BLaER1 (cell line): ENCODE measurements at regions not wholly inside any gene's neighbourhood (a gene's known extent, or its start where the extent isn't known, plus 50 kb on each side); places are given as distances from the start of the nearest gene placed in this dataset.

Experiments
- H3K27ac ChIP-seq: shearing (Covaris generic); formaldehyde crosslinking; 2 replicates; pipeline ENCODE4 v1.8.1; 2022
- H3K27me3 ChIP-seq: shearing (Covaris generic); formaldehyde crosslinking; 2 replicates; pipeline ENCODE4 v1.8.1; 2022
- H3K36me3 ChIP-seq: shearing (Covaris generic); formaldehyde crosslinking; 2 replicates; pipeline ENCODE4 v1.8.1; 2022
- H3K4me1 ChIP-seq: shearing (Covaris generic); formaldehyde crosslinking; 2 replicates; pipeline ENCODE4 v1.8.1; 2022
- H3K4me2 ChIP-seq: shearing (Covaris generic); formaldehyde crosslinking; 2 replicates; pipeline ENCODE4 v1.8.1; 2022
- H3K4me3 ChIP-seq: shearing (Covaris generic); formaldehyde crosslinking; 2 replicates; pipeline ENCODE4 v1.8.1; 2022
- H3K9ac ChIP-seq: shearing (Covaris generic); formaldehyde crosslinking; 2 replicates; pipeline ENCODE4 v1.8.1; 2022
- H3K9me3 ChIP-seq: shearing (Covaris generic); formaldehyde crosslinking; 2 replicates; pipeline ENCODE4 v1.8.1; 2022
- H4K20me1 ChIP-seq: shearing (Covaris generic); formaldehyde crosslinking; 2 replicates; pipeline ENCODE4 v1.8.1; 2022
- Cebpa-rat ChIP-seq: shearing (Covaris generic); IDR thresholded peaks from 2 replicates; pipeline ENCODE4 v1.8.1; 2022

GRCh38 chr18:44258576-44258975 is 422.1 kb upstream of the SETBP1 start:
- no peaks in the 10 kb centered on the region for H3K27me3 ChIP-seq
- TF ChIP-seq Cebpa-rat = no peak
- no peak overlapping the region for H3K9ac ChIP-seq
- no peak overlapping the region for H3K4me2 ChIP-seq
- H3K36me3 ChIP-seq = no peaks in the 10 kb centered on the region
- no peak overlapping the region for H3K27ac ChIP-seq
- H4K20me1 ChIP-seq = no peaks in the 10 kb centered on the region
- H3K9me3 ChIP-seq = peaks cover 12% of the 10 kb centered on the region
- H3K4me3 ChIP-seq = no peak overlapping the region
- no peaks in the 10 kb centered on the region for H3K4me1 ChIP-seq

DNA sequence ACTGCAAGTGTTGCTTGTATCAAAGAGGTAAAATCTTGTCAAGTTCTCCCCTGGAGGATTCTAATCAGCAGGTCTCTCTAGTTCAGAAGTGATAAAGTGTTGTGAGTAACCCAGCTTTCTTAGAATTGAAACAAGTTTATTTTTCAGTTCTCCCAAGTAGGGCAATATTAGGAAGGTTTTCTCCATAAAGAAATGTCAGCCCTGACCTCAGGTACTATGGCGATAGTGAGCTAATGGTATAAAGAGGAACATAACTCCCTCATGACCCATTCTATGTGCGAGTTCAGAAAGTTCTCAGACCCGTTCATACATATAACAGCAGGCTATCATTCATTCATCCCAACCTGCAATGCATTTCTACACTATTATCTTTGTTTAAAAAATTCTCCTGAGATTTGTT is 421.1 kb upstream of the SETBP1 start:
- peaks cover 12% of the 10 kb centered on the region for H3K9me3 ChIP-seq
- H3K27ac ChIP-seq = no peak overlapping the region
- H3K27me3 ChIP-seq = no peaks in the 10 kb centered on the region
- H3K4me1 ChIP-seq = no peaks in the 10 kb centered on the region
- TF ChIP-seq Cebpa-rat = no peak
- no peak overlapping the region for H3K4me3 ChIP-seq
- no peaks in the 10 kb centered on the region for H3K36me3 ChIP-seq
- H3K9ac ChIP-seq = no peak overlapping the region
- no peak overlapping the region for H3K4me2 ChIP-seq
- no peaks in the 10 kb centered on the region for H4K20me1 ChIP-seq

GRCh38 chr18:44265437-44265836 is 415.3 kb upstream of the SETBP1 start:
- Histone ChIP-seq H4K20me1 (no peaks in the 10 kb centered on the region), H3K4me3 (no peak overlapping the region)

GRCh38 chr18:44273298-44273697 is 407.4 kb upstream of the SETBP1 start:
- Histone ChIP-seq H3K4me3 (no peak overlapping the region), H3K36me3 (no peaks in the 10 kb centered on the region), H3K27ac (no peak overlapping the region), H3K4me2 (no peak overlapping the region), H3K9me3 (no peaks in the 10 kb centered on the region), H3K27me3 (no peaks in the 10 kb centered on the region), H3K9ac (no peak overlapping the region), H3K4me1 (no peaks in the 10 kb centered on the region), H4K20me1 (no peaks in the 10 kb centered on the region)
- no peak for TF ChIP-seq Cebpa-rat

More at GRCh38 chr18:44265437-44265836, 415.3 kb upstream of the SETBP1 start:
- no peaks in the 10 kb centered on the region for H3K27me3 ChIP-seq
- peaks cover 12% of the 10 kb centered on the region for H3K9me3 ChIP-seq
- no peaks in the 10 kb centered on the region for H3K4me1 ChIP-seq
- H3K9ac ChIP-seq = no peak overlapping the region
- H3K27ac ChIP-seq = no peak overlapping the region
- no peaks in the 10 kb centered on the region for H3K36me3 ChIP-seq
- no peak overlapping the region for H3K4me2 ChIP-seq
- no peak for TF ChIP-seq Cebpa-rat

- no peaks in the 10 kb centered on the region for H3K9me3 ChIP-seq
- no peaks in the 10 kb centered on the region for H3K4me1 ChIP-seq
- no peak overlapping the region for H3K9ac ChIP-seq
- TF ChIP-seq Cebpa-rat = no peak
- H3K27me3 ChIP-seq = no peaks in the 10 kb centered on the region
- no peak overlapping the region for H3K27ac ChIP-seq
- H3K36me3 ChIP-seq = no peaks in the 10 kb centered on the region
- H3K4me2 ChIP-seq = no peak overlapping the region
- no peaks in the 10 kb centered on the region for H4K20me1 ChIP-seq
- no peak overlapping the region for H3K4me3 ChIP-seq
Measured at GRCh38 chr18:44280479-44280878, 400.2 kb upstream of the SETBP1 start.

GRCh38 chr18:44286049-44286448 is 394.6 kb upstream of the SETBP1 start:
- Histone ChIP-seq H3K4me2 (no peak overlapping the region), H3K27me3 (no peaks in the 10 kb centered on the region), H3K27ac (no peak overlapping the region), H3K4me1 (no peaks in the 10 kb centered on the region), H4K20me1 (no peaks in the 10 kb centered on the region), H3K9ac (no peak overlapping the region), H3K9me3 (no peaks in the 10 kb centered on the region), H3K4me3 (no peak overlapping the region), H3K36me3 (no peaks in the 10 kb centered on the region)
- TF ChIP-seq Cebpa-rat = no peak

DNA sequence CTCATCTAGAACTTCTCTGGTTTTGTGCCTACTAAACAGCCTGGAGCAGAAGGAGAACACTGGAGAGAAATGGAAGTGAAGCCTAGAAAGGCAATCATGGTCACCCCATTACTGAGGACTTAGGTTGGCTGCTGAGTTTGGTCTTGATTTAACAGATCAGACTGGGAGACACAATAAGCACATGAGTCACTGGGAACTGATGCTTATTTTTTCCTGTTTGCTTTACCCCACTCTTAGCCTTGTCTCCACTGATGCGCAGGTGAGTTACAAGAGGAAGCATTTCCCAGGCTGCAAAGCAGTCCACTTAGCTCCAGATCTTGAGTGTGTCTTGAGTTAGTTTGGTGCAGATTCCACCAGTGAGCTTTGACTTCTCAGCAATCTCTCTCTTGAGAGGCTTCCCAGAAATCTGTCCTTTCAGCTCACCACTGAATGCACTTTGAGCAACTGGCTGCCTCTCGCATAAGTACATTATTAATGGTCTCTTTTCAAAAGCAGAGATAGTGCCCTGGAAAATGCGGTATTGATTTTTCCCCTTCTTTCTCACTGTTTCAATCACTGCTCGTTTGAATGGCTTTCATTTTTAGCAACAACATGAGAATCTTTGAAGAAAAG is 390.2 kb upstream of the SETBP1 start:
- Histone ChIP-seq H3K27me3 (no peaks in the 10 kb centered on the region), H3K27ac (no peak overlapping the region), H3K4me2 (no peak overlapping the region), H3K9ac (no peak overlapping the region), H3K4me3 (no peak overlapping the region), H3K4me1 (no peaks in the 10 kb centered on the region), H4K20me1 (no peaks in the 10 kb centered on the region), H3K36me3 (no peaks in the 10 kb centered on the region), H3K9me3 (no peaks in the 10 kb centered on the region)
- TF ChIP-seq Cebpa-rat = no peak

DNA sequence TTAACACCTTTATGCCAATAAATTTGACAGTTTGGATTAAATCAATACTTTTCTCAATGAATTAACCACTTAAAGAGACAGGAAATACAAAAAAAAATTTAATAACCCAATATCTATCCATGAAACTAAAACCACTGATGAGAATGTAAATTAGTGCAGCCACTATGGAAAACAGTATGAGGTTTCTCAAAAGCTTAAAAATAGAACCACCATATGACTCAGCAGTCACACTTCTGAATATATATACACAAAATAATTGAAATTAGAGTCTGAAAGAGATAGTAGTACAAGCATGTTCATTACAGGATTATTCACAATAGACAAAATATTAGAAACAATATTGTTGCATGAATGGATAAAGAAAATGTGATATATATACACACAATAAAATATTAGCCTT is 382.1 kb upstream of the SETBP1 start:
- no peaks in the 10 kb centered on the region for H4K20me1 ChIP-seq
- no peak overlapping the region for H3K4me2 ChIP-seq
- no peak overlapping the region for H3K4me3 ChIP-seq
- H3K27me3 ChIP-seq = no peaks in the 10 kb centered on the region
- H3K9me3 ChIP-seq = no peaks in the 10 kb centered on the region
- H3K36me3 ChIP-seq = no peaks in the 10 kb centered on the region
- no peak overlapping the region for H3K27ac ChIP-seq
- H3K4me1 ChIP-seq = no peaks in the 10 kb centered on the region
- H3K9ac ChIP-seq = no peak overlapping the region
- TF ChIP-seq Cebpa-rat = no peak

DNA sequence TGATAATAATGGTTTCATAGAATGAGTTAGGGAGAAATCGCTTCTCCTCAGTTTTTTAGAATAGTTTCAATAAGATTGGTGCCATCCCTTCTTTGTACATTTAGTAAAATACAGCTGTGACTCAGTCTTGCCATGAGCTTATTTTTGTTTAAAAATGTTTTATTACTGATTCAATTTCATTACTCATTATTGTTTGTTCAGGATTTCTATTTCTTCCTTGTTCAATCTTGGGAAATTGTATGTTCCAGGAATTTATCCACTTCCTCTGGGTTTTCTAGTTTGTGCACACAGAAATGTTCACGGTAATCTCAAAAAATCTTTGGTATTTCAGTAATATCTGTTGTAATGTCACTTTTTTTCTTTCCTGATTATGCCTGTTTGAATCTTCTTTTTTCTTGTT is 371.5 kb upstream of the SETBP1 start:
- no peak for TF ChIP-seq Cebpa-rat
- no peaks in the 10 kb centered on the region for H4K20me1 ChIP-seq
- H3K9ac ChIP-seq = no peak overlapping the region
- no peaks in the 10 kb centered on the region for H3K4me1 ChIP-seq
- no peak overlapping the region for H3K4me3 ChIP-seq
- no peaks in the 10 kb centered on the region for H3K36me3 ChIP-seq
- no peak overlapping the region for H3K4me2 ChIP-seq
- no peaks in the 10 kb centered on the region for H3K9me3 ChIP-seq
- no peaks in the 10 kb centered on the region for H3K27me3 ChIP-seq
- no peak overlapping the region for H3K27ac ChIP-seq

- no peak overlapping the region for H3K4me2 ChIP-seq
- H3K27ac ChIP-seq = no peak overlapping the region
- H3K9ac ChIP-seq = no peak overlapping the region
- no peaks in the 10 kb centered on the region for H3K36me3 ChIP-seq
- H3K9me3 ChIP-seq = no peaks in the 10 kb centered on the region
- TF ChIP-seq Cebpa-rat = no peak
- H3K27me3 ChIP-seq = no peaks in the 10 kb centered on the region
- no peak overlapping the region for H3K4me3 ChIP-seq
- H4K20me1 ChIP-seq = no peaks in the 10 kb centered on the region
- no peaks in the 10 kb centered on the region for H3K4me1 ChIP-seq
Measured at GRCh38 chr18:44320619-44321460, 359.8 kb upstream of the SETBP1 start.
